ENCODE measurements at regions not wholly inside any gene's neighbourhood (a gene's known extent, or its start where the extent isn't known, plus 50 kb on each side); places are given as distances from the start of the nearest gene placed in this dataset.

DNA sequence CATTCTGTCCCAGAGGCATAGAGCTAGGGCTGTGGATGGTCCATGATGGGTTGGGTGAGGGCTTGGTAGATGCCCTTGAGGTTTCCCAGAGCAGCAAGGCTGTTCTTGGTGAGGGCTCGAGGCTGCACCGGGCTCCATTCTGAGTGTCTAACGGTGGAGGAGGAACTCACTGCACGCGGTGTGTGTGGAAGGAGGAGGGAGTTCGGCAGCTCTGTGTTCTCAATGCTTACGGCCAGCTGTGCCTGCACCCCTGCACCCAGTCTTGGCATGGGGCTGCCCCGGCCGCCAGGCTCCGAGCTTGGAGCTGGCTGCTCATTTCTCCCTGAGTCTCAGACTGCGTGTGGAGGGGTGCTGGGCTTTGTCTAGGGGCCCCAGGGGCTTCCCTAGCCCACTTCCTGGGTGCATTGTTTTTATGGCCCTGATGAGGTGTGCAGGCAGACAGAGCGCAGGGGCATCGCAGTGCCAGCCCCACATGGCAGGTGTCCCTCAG is 1247.1 kb downstream of the BRD1 start:
- TF ChIP-seq EZH2 (IDR thresholded peaks at IDR 0.05; ENCODE audit: insufficient read depth, poor library complexity, severe bottlenecking) (no peak), EZH2phosphoT487 (IDR thresholded peaks at IDR 0.05; ENCODE audit: insufficient read depth, low read depth) (no peak)
